ENCODE measurements at regions not wholly inside any gene's neighbourhood (a gene's known extent, or its start where the extent isn't known, plus 50 kb on each side); places are given as distances from the start of the nearest gene placed in this dataset.

GRCh38 chr9:108022246-108022935 is 532.8 kb upstream of the KLF4 start:
- Histone ChIP-seq H3K27me3 (ENCODE audit: insufficient read depth, low read depth) (no peaks in the 10 kb centered on the region), H3K4me1 (ENCODE audit: low read depth, poor library complexity, severe bottlenecking) (no peaks in the 10 kb centered on the region), H3K9ac (no peak overlapping the region), H3K4me3 (IDR thresholded peaks at IDR 0.05; ENCODE audit: insufficient read depth, low read depth, low read length) (no peak overlapping the region), H2AFZ (ENCODE audit: low read depth) (no peak overlapping the region), H3K4me2 (no peak overlapping the region), H3K79me2 (ENCODE audit: insufficient read depth, low read depth) (no peaks in the 10 kb centered on the region), H4K20me1 (ENCODE audit: insufficient read depth) (no peaks in the 10 kb centered on the region), H3K36me3 (ENCODE audit: insufficient read depth) (no peaks in the 10 kb centered on the region), H3K27ac (no peak overlapping the region)
- no peak for TF ChIP-seq CTCF (conservative IDR thresholded peaks at IDR 0.05; ENCODE audit: low read depth, low read length)

DNA sequence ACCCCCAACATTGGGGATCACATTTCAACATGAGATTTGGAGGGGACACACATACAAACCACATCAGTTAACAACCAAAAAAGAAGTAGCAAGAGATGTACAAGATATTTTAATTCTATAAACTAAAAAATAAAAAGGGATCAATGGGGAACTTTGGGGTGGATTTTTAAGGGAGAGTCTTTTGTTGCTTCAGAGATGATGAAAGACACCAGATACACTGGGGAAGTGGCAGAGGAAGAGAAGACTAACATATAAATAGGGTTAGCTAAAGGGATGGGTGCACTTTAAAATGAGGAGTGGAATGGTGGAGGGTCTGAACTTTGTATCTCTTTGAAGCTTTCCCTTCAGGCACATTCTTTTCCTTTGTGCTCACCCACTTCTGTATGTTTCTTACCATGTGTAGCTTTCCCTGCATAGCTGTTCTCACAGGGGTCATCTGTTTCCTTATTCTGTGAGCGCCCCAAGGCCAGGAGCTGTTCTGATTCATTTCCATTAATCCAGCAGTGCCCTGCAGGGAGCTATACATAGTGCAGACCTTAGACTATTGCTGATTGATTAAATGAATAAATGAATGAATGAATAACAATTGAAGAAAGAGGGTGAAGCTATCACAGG is 531.6 kb upstream of the KLF4 start:
- H4K20me1 ChIP-seq (ENCODE audit: insufficient read depth), result no peaks in the 10 kb centered on the region
- TF ChIP-seq CTCF (conservative IDR thresholded peaks at IDR 0.05; ENCODE audit: low read depth, low read length), result no peak
- H3K4me2 ChIP-seq, result no peak overlapping the region

DNA sequence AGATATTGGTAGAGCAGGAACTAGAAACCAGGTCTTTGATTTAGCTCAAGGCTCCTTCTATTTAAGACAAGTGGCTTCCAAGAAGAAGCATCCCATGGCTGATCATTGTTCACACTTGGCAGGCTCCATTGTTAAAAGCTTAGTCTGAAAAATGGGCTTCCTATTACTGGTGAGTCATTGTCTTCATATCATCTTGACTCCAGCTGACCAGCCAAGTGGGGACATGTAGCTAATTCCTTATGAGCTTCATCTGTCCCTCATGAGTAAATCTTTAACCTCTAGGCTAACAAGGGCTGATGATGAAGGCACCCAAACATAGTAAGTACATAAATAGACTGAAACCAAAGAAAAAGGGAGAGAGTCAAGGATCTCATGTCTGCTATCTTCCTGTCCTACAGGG is 530.3 kb upstream of the KLF4 start:
- Histone ChIP-seq H3K4me3 (IDR thresholded peaks at IDR 0.05; ENCODE audit: insufficient read depth, low read depth, low read length) (no peak overlapping the region), H3K4me1 (ENCODE audit: low read depth, poor library complexity, severe bottlenecking) (no peaks in the 10 kb centered on the region), H3K27ac (no peak overlapping the region), H3K9ac (no peak overlapping the region), H2AFZ (ENCODE audit: low read depth) (no peak overlapping the region), H3K36me3 (ENCODE audit: insufficient read depth) (no peaks in the 10 kb centered on the region), H4K20me1 (ENCODE audit: insufficient read depth) (no peaks in the 10 kb centered on the region), H3K27me3 (ENCODE audit: insufficient read depth, low read depth) (no peaks in the 10 kb centered on the region), H3K79me2 (ENCODE audit: insufficient read depth, low read depth) (no peaks in the 10 kb centered on the region), H3K4me2 (no peak overlapping the region)
- TF ChIP-seq CTCF (conservative IDR thresholded peaks at IDR 0.05; ENCODE audit: low read depth, low read length), result no peak

More for the DNA sequence above, 531.6 kb upstream of the KLF4 start:
- Histone ChIP-seq H3K27ac (no peak overlapping the region), H2AFZ (ENCODE audit: low read depth) (no peak overlapping the region), H3K79me2 (ENCODE audit: insufficient read depth, low read depth) (no peaks in the 10 kb centered on the region), H3K4me3 (IDR thresholded peaks at IDR 0.05; ENCODE audit: insufficient read depth, low read depth, low read length) (no peak overlapping the region), H3K4me1 (ENCODE audit: low read depth, poor library complexity, severe bottlenecking) (no peaks in the 10 kb centered on the region), H3K36me3 (ENCODE audit: insufficient read depth) (no peaks in the 10 kb centered on the region), H3K9ac (no peak overlapping the region), H3K27me3 (ENCODE audit: insufficient read depth, low read depth) (no peaks in the 10 kb centered on the region)

DNA sequence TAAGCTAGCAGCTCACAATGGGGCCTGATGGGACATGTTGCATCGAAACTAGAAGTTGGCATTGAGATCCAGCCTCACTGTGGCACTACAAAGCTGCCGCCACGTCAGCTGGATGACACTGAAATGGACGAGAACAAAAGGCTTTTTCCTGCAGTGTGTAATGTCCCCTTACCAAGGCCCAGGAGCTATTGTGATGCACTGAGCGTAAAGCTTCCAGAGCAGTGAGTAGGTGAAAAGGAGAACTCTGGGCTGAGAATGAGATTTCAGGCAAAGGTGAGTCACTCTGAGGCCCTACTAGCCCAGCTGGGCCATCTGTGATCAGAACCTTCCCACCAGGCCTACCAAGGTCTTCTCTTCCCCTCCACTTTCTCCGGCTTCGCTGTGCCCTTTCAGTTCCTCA is 528.1 kb upstream of the KLF4 start:
- H3K4me3 ChIP-seq (IDR thresholded peaks at IDR 0.05; ENCODE audit: insufficient read depth, low read depth, low read length), result no peak overlapping the region
- no peaks in the 10 kb centered on the region for H3K27me3 ChIP-seq (ENCODE audit: insufficient read depth, low read depth)
- no peaks in the 10 kb centered on the region for H4K20me1 ChIP-seq (ENCODE audit: insufficient read depth)
- TF ChIP-seq CTCF (conservative IDR thresholded peaks at IDR 0.05; ENCODE audit: low read depth, low read length), result no peak
- no peak overlapping the region for H2AFZ ChIP-seq (ENCODE audit: low read depth)
- no peak overlapping the region for H3K9ac ChIP-seq
- no peak overlapping the region for H3K4me2 ChIP-seq
- no peak overlapping the region for H3K27ac ChIP-seq
- H3K36me3 ChIP-seq (ENCODE audit: insufficient read depth), result no peaks in the 10 kb centered on the region
- H3K4me1 ChIP-seq (ENCODE audit: low read depth, poor library complexity, severe bottlenecking), result peaks cover 6% of the 10 kb centered on the region
- H3K79me2 ChIP-seq (ENCODE audit: insufficient read depth, low read depth), result no peaks in the 10 kb centered on the region

Data from KMS-11 (cell line).